Esophagus squamous epithelium (tissue), 5 donors: ENCODE measurements at regions not wholly inside any gene's neighbourhood (a gene's known extent, or its start where the extent isn't known, plus 50 kb on each side); places are given as distances from the start of the nearest gene placed in this dataset.
"Not testable (repeated sequence)": the region's sequence is repeated elsewhere in the genome, so short reads cannot be mapped to it uniquely, and the experiment has no call there.

Experiments
- DNase-seq: peaks from one replicate; lab custom pipeline; 2025; lab: John Stamatoyannopoulos, UW
- H3K27ac ChIP-seq, 4 donors: fragments of 200-600 bp; sonication (generic); one replicate each; pipeline ENCODE4 v1.5.1; 2016 to 2019; ENCODE audit warnings: mild to moderate bottlenecking in 1 of 4
- H3K27me3 ChIP-seq, 4 donors: fragments of 200-600 bp; sonication (generic); 1 replicate in 3 of 4; 2 replicates in 1 of 4; pipeline versions ENCODE4 v1.5.1 to v1.6.0; 2017 to 2021; ENCODE audit warnings: antibody characterized with exemption in 1 of 4
- H3K36me3 ChIP-seq, 3 donors: fragments of 200-600 bp; sonication (generic); one replicate each; pipeline ENCODE4 v1.5.1; 2016 to 2019
- H3K4me1 ChIP-seq, 3 donors: fragments of 200-600 bp; sonication (generic); one replicate each; pipeline ENCODE4 v1.5.1; 2017 to 2019
- H3K4me3 ChIP-seq, 4 donors: fragments of 200-600 bp; sonication (generic); 1 replicate in 3 of 4; 2 replicates in 1 of 4; pipeline ENCODE4 v1.5.1; 2016 to 2019; ENCODE audit warnings: mild to moderate bottlenecking in 2 of 4, moderate library complexity in 1 of 4
- H3K9me3 ChIP-seq, 3 donors: fragments of 200-600 bp; sonication (generic); one replicate each; pipeline ENCODE4 v1.5.1; 2016 to 2019
- POLR2A ChIP-seq, 4 donors: fragments of 450-650 bp; IDR thresholded peaks; one replicate each; pipeline ENCODE4 v1.6.1; 2017; ENCODE audit warnings: antibody characterized with exemption in 4 of 4, mild to moderate bottlenecking in 4 of 4, moderate library complexity in 3 of 4
- WGBS, 2 donors: methylation state at CpG; one replicate each; pipeline ENCODE4 v1.1.5; 2018; 5-methylcytosine and 5-hydroxymethylcytosine counted together
- intact Hi-C: fragments of 100-400 bp; cut with DNase I; formaldehyde crosslinking; loops from one replicate; pipeline ENCODE4 v1.15.0; 2022
- TF ChIP-seq, protein P1 (sequence below), 6 experiments: fragments of 450-650 bp in 4 of 6; fragments of 200-600 bp in 2 of 6; sonication (generic) in 2 of 6; IDR thresholded peaks; one replicate each; pipeline ENCODE4 v1.5.1; 2016 to 2019; ENCODE audit warnings: antibody characterized with exemption in 6 of 6, mild to moderate bottlenecking in 4 of 6, moderate library complexity in 4 of 6
- donor health status: DM: yes; HTN: yes; CAD: no.

DNA sequence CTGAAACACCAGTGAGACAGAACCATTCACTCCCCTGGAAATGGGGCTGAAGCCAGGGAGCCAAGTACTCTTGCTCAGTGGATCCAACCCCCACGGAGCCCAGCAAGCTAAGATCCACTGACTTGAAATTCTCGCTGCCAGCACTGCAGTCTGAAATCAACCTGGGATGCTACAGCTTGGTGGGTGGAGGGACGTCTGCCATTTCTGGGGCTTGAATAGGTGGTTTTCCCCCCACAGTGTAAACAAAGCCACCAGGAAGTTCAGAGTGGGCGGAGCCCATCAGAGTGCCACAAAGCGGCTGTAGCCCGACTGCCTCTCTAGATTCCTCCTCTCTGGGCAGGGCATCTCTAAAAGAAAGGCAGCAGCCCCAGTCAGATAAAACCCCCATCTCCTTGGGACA lies 292.8 kb downstream of the LNPK start:
- intact Hi-C loops: no loop called here
- Histone ChIP-seq H3K4me1 (no peaks in the 10 kb centered on the region), H3K27me3 (peaks cover 0 to 7% (median 0%) of the 10 kb centered on the region in 4 donors), H3K9me3 (no peaks in the 10 kb centered on the region), H3K4me3 (no peak overlapping the region), H3K27ac (no peak overlapping the region), H3K36me3 (no peaks in the 10 kb centered on the region)
- DNase-seq: no peak
- TF ChIP-seq POLR2A (IDR thresholded peaks at IDR 0.05): no peak
- TF ChIP-seq, protein P1, sequence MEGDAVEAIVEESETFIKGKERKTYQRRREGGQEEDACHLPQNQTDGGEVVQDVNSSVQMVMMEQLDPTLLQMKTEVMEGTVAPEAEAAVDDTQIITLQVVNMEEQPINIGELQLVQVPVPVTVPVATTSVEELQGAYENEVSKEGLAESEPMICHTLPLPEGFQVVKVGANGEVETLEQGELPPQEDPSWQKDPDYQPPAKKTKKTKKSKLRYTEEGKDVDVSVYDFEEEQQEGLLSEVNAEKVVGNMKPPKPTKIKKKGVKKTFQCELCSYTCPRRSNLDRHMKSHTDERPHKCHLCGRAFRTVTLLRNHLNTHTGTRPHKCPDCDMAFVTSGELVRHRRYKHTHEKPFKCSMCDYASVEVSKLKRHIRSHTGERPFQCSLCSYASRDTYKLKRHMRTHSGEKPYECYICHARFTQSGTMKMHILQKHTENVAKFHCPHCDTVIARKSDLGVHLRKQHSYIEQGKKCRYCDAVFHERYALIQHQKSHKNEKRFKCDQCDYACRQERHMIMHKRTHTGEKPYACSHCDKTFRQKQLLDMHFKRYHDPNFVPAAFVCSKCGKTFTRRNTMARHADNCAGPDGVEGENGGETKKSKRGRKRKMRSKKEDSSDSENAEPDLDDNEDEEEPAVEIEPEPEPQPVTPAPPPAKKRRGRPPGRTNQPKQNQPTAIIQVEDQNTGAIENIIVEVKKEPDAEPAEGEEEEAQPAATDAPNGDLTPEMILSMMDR (IDR thresholded peaks at IDR 0.05): no peak
- WGBS, 2 donors: 32 to 40% methylated on average over 2 to 3 of the region's 6 CpGs

DNA sequence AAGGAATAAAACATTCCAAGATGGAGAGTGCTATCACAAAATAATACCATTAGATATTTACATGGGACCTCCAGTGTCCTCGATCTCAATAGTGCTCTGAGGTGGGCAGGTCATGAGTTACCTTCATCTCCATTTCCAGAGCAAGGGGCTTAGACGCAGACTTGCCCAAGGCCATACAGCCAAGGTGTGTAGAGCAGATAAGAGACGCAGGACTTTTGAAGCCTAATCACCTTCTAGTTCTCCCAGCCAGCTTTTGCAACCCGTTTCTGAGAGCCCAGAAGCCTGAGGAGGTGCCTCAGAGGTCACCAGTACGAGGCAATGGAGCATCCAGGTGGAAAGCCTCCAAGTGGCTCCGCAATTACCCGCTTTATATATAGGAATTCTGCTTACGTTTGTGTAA lies 294.7 kb downstream of the LNPK start:
- H3K4me3 ChIP-seq: no peak overlapping the region
- H3K9me3 ChIP-seq: no peaks in the 10 kb centered on the region
- DNase-seq: no peak
- intact Hi-C loops: no loop called here
- WGBS, 2 donors: 70% methylated on average over 8 of the region's 8 CpGs
- H3K27me3 ChIP-seq: peaks cover 0 to 7% (median 0%) of the 10 kb centered on the region in 4 donors
- H3K36me3 ChIP-seq: no peaks in the 10 kb centered on the region
- no peaks in the 10 kb centered on the region for H3K4me1 ChIP-seq
- TF ChIP-seq, protein P1 (IDR thresholded peaks at IDR 0.05): no peak
- TF ChIP-seq POLR2A (IDR thresholded peaks at IDR 0.05): no peak
- H3K27ac ChIP-seq: no peak overlapping the region

- intact Hi-C loops, H3K27ac ChIP-seq, H3K4me1 ChIP-seq, H3K4me3 ChIP-seq, H3K27me3 ChIP-seq, DNase-seq, H3K36me3 ChIP-seq, H3K9me3 ChIP-seq: not testable (repeated sequence)
- WGBS, 2 donors: 93 to 99% methylated on average over 15 to 16 of the region's 22 CpGs
These were observed 297.5 kb downstream of the LNPK start for GRCh38 chr2:175704568-175704967.

DNA sequence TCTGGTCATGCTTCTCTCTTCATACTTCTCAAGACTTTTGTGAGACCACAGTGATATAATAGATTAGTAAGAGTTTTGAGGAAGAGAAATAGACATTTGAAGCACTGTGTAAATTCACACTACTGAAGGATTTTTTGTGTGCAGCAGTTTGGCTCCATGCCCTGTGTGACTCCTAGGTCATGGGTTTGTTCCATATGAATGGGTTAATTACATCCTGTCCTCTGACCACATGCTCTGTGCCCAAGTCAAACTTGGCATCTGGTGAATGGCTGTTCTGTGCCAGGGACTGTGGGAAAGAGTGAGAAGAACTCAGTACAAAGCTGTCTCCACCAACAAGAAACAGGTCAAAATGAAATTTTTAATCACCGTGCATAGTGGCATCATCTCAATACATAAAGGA lies 304.0 kb downstream of the LNPK start:
- no peak for DNase-seq
- Histone ChIP-seq H3K36me3 (no peaks in the 10 kb centered on the region), H3K4me1 (no peaks in the 10 kb centered on the region), H3K27ac (no peak overlapping the region), H3K9me3 (no peaks in the 10 kb centered on the region), H3K27me3 (peaks cover 0 to 35% (median 0%) of the 10 kb centered on the region in 4 donors), H3K4me3 (no peak overlapping the region)
- no peak for TF ChIP-seq POLR2A (IDR thresholded peaks at IDR 0.05)
- TF ChIP-seq, protein P1 (IDR thresholded peaks at IDR 0.05): no peak
- 64 to 100% methylated on average over 1 of the region's 1 CpG for WGBS, 2 donors
- intact Hi-C loops: no loop called here

DNA sequence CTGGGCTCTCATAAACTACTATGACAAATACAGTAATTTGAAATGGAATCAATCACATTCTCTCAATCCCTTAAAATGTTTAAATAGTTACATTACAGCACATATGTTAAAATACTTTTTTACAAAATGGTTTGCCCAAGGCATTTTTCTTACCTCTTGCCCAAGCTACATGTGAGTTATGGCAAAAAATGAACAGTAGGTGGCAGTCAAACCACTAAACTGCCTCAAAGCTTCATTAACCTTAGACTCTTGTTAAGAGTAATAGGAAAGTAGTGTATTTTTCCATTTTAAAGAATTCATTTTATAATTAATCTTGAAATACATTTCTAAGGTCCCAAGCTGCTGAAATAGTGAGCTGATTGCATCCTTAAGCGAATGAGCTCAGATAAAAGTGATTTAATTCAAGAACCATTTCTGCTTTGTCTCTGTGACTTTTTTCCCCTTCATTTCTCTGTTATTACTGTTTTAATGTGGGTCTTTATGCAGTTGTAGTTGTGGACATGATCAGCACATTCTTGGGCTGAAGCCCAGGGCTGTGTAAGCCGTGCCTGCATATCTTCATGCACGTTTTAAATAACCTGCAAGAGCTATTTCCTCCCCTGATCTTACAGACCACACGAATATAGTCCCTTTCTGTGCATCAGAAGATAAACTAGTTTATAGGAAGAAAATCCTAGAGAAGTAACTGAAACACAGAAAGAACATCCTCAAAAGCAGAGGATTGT lies 311.8 kb downstream of the LNPK start:
- DNase-seq: no peak
- Histone ChIP-seq H3K27me3 (peaks cover 0 to 42% (median 0%) of the 10 kb centered on the region in 4 donors), H3K4me3 (no peak overlapping the region), H3K4me1 (no peaks in the 10 kb centered on the region), H3K36me3 (no peaks in the 10 kb centered on the region), H3K9me3 (no peaks in the 10 kb centered on the region), H3K27ac (no peak overlapping the region)
- intact Hi-C loops: no loop called here
- TF ChIP-seq POLR2A (IDR thresholded peaks at IDR 0.05): no peak
- TF ChIP-seq, protein P1 (IDR thresholded peaks at IDR 0.05): peak; percentile 35 to 73 (median 58)
- WGBS, 2 donors: 18 to 29% methylated on average over 4 of the region's 4 CpGs
